HG02840 (cell line): ENCODE measurements at regions not wholly inside any gene's neighbourhood (a gene's known extent, or its start where the extent isn't known, plus 50 kb on each side); places are given as distances from the start of the nearest gene placed in this dataset.

Experiments used
- ATAC-seq: cut with Tn5 transposase; IDR thresholded peaks from one replicate; pipeline ENCODE4 v1.9.1; 2021; ENCODE audit warnings: mild to moderate bottlenecking, moderate library complexity, moderate number of reproducible peaks; ENCODE audit not compliant: unreplicated experiment, low FRiP score

DNA sequence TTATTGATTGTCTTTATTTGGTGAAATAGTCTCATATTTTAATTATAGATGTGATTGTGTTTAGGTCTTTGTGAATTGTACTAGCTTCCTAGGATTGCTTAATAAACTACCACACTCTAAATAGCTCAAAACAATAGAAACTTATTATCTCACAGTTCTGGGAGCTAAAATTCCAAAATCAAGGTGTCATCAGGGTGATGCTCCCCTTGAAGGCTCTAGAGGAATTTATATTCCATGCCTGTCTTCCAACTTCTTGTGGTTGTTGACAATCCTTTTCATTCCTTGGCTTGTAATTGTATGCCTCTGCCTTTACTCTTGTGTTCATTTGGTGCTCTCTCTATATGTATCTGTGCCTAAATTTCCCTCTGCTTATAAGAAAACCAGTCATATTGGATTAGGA is 155.3 kb upstream of the AKR1E2 start:
- ATAC-seq, result no peak

DNA sequence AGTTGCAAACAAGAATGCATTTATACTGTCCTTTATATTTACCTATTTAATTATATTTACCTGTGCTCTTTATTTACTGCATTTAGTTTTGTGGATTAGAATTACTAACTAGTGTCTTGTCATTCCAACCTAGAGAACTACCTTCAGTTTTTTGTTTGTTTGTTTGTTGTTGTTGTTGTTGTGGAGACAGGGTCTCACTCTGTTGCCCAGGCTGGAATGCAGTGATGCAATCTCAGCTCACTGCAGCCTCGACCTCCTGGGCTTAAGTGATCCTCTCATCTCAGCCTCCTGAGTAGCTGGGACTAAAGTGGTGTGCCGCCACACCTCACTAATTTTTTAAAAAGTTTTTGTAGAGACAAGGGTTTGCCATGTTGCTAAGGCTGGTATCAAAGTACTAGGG is 156.4 kb upstream of the AKR1E2 start:
- no peak for ATAC-seq

DNA sequence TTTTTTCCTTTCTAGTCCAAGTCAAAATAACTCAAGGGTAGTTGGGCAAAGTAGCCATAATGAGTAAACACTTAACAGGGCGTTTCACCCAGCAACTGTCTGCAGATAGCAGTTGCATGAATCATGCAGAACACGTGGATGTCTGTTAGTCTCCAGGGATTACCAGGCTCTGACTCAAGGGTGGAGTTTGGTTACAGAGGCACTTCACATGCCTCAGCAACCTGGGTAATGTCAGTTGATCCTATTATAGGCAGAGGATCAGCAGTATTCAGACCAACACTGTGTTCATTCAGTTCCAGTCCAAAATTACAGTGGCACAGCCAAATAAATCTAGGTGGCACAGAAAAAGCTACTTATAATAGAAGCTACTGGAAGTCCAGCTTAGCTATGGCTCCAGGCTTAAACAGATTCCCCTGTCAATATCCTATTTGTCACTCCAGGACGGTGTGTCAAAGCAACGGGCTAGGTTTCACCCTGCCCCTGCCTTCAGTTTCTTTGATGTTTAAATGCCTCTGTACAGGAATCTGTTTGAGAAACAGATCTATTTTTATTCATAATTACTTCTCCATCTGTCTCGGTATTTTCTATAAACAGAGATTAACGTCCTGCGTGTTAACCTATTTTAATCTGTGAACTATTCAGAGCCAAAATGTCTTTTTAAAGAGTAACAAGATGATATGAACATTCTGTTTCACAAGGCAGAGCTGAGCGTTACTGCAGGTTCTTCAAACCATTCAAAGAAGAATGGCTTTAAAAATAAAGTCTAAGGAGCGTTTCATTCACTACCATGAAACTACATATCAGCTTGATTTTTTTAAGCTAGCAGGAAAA is 162.6 kb upstream of the AKR1E2 start:
- ATAC-seq, result peak; percentile 60

DNA sequence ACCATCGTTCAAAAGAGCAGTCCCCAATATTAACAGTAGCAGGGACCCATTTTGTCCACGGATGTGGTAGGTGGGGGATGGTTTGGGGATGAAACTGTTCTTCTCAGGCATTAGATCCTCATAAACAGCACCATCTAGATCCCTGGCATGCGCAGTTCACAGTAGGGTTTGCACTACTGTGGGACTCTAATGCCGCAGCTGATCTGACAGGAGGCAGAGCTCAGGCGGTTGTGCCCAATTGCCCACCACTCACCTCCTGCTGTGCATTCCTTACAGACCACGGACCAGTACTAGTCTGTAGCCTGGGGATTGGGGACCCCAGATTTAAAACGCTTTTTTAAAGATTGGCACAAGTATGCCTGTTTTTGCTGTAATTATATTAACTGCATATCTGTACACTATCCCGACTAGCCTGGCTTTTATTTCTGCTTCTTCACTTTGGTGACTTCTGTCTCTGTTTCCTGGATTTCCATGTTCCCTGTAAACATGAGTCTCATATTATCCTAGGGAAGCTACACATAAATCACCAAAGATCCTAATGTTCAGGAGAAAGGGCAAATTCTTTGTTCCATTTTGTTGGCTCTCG is 163.3 kb upstream of the AKR1E2 start:
- no peak for ATAC-seq

DNA sequence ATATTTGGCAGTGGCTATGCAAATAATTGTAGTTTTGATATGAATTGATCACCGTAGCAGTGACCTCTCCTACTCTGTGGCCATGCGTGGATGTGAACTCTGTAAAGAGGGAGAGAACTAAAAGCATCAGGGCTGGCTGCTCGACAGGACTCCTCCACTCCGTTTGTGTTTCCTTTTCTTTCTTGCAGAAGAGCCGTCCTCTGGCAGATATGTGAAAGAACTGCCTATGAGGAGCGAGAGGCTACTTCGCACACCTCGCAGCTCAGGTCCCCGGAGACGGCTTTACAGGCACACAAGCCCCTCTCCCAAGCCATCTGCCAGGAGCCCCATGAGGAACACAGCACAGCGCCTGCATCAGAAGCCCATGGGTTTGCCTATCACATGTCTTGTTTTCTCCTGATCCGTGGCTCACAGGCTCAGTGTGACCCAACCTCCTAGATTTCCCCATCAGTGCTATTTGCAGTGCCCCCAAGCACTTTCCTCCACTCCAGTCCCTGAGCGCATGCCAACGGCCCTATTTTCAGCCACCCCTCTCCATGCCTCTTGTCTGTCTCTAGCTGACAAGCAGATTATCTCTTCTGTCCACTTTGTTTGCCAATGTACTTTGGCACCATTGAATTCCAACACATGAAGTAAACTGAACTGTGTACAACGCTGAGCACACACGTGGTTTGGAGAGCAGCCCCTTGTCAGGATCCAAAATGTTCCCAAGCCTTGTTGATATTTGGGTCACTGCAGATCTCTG is 164.3 kb upstream of the AKR1E2 start:
- ATAC-seq, result no peak

DNA sequence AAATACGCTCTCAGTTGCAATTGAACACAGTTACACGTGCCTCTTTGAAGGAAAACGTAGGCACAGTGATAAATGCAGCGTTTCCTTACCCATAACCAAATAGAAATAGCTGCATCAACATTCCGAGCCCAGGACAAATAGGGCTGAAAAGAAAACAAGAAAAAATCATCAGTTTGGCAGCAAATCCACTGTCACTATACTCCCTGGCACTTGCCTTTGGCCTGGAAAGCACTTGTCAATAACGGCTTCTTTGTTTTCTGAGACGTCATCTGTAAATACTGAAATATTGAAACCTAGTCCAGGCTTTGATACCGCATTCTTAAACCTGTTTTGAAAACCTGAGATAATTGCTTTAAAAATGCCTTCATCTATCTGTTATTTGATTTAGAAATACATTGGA is 167.2 kb upstream of the AKR1E2 start:
- ATAC-seq, result no peak

DNA sequence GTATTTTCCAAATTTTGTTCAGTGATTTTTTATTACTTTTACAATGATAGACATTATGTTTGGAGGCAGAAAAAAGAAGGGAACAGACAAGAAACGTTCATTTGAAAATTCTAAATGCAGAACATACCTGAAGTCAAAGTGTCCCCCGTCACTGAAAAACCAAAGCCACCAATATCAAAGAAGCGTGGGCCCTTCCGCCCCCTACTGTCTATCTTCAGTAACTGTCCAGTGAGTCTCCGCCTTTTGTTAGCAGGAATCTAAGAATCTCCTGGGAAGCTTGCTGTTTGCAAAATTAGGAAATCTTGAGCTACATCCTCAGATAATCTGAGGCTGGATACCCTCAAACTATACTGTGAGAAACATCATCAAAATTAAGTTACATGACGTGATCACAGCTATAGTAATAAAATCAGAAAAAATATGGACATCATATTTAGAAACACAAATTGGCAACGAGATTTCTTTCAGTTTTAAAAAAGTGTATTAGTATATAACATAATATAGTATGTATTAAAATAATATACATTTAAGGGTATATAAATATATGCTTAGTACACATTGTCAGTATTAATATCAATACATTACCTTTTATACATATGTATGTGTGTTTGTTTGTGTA is 169.3 kb upstream of the AKR1E2 start:
- no peak for ATAC-seq

DNA sequence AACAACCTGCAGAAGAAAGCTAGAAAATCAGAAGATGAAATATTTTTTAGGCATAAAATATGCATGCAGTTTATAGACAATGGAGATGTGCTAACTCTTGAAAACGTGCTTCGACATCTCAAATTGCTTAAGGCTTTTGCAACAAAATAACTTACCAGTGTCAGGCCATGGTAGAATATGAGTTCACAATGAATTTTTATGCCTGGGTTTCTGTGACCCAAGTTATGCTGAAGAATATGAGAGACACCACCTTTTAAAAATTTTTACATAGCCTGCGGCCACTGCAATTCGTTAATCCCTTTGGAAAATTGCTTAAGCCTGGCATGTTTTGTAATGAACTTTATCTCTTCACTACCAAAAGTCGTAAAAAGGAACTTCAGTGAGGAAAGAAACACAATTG is 170.1 kb upstream of the AKR1E2 start:
- ATAC-seq, result no peak

DNA sequence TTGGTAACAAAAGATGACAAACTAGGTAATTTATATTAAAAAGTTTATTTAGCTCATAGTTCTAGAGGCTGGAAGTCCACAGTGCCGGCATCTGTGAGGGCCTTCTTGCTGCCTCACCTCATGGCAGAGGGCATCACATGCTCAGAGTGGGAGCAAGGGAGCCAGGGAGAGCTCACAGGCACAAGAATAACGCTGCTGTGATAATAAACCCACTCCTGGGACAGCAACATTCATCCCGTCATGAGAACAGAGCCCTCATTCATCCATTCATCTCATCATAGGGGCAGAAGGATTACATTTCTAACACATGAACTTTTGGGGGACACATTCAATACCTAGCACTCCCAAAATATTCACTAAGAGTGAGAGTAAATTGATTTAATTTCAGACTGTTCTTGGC is 170.6 kb upstream of the AKR1E2 start:
- no peak for ATAC-seq

DNA sequence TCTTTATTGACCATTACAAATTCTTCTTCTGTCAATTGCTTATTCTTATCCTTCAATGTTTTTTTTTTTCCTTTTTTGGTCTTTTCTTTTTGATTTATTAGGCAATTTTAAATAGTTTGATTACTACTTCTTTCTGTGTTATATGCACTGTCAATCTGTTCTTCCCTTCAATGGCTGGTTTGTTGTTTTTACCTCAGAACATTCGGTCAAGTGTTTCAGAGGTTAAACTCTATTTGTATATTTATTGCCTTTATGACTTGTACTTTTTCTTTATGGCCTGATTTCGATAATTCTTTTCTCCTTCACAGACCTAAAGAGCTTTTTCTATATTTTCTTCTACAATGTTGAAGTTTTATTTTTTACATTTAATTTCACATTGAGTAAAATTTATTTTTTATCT is 171.5 kb upstream of the AKR1E2 start:
- no peak for ATAC-seq

DNA sequence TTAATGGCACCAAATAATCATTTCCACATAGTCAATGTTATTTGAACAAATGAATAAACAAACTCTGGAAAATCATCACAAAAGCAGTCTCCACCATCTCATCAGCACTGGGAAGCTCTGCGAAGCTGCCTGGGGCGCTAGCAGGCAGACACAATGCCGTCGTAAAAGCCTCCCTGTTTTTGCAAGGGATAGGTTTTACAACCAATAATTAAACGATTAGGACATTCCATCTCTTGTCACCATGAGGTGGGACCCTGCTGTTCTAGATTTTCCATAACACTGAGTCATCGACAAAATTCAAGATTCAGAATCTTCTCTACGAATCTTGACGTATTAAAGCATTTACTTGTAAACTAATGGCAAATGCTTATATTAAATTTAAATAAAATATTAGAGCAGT is 172.8 kb upstream of the AKR1E2 start:
- ATAC-seq, result no peak

DNA sequence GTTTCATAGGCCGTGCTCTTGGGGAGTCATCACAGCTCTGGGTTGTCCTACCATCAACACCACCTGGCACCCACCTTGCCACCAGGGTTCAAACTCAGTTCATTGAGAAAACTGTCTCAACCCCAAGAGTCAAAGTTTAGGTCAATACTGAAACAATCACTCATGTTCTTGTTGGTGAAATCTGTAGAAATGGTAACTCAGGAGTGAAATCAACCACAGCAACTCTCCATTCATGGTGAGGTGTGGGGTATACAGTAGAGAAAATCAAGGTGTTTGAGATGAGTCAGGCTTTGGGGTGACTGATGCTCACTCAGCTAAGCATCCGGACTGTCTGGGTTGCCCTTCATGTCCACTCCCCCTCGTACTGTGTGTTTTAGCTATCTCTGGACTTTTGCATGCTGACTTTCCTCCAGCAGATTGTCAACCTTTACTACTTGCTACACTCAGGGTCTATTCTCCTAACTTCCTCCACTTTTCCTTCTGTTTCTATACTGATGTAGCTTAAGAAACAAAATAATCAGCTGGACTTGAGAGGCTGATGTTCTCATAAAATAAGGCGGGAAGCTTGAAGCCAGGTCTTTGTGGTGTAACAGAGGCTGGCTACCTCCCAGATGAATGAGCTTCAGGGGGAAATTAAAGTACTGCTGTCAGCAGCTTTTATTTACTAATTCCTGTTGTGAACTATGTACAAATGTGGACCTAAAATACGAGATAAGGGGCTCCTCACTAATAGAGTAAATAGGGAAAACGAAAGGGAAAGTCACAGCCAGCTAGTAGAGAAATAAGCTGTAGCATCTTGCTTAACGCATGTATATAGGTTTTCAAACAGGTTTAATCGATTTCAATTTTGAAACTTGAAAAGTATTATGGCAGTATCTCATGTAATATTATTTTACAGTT is 173.6 kb upstream of the AKR1E2 start:
- no peak for ATAC-seq

DNA sequence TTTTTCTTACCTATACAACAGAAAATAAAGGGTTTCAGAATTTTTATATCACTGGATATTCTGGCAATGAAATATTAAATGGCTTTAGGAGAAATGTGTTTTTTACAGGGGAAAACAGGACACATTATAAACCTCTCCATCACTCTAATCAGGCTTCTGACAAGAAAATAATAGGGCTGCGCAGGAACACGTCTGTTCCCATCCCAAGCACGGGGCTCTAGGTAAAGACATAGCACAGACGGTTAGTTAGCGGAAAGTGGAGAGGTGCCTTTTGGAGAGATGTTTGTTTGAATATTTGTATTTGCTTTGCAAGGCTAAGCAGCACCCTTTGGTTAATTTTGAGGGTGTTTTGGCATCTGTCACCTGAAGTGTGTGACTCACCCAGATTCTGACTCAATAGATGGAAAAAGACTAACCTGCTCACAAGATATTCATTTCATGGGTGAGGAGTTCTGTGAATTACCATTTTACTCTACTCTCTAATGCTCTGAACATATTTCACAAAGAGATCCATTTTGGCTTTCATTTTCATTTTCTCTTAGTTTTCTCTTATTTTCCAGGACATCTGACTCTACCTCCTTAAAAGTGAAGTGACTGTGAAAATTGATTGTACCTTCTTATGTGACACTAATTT is 174.5 kb upstream of the AKR1E2 start:
- no peak for ATAC-seq

DNA sequence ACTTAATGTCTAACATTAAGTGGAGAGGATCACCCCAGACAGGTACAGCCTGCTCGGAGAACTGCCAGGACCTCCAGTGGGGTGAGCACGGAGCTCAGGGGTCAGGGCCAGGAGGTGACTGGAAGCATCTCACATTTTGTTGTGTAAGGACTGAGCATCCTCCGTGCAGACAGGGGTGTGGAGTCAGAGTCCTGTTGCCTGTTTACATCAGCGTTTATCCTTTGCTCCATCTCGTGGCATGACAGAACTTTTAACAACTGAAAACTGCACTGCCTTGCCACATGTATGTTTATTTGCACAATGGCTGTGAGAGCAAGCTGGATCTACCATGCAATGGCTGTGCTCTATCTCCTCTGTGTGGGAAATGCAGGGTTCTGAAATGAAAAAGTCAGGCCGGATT is 175.4 kb upstream of the AKR1E2 start:
- no peak for ATAC-seq

DNA sequence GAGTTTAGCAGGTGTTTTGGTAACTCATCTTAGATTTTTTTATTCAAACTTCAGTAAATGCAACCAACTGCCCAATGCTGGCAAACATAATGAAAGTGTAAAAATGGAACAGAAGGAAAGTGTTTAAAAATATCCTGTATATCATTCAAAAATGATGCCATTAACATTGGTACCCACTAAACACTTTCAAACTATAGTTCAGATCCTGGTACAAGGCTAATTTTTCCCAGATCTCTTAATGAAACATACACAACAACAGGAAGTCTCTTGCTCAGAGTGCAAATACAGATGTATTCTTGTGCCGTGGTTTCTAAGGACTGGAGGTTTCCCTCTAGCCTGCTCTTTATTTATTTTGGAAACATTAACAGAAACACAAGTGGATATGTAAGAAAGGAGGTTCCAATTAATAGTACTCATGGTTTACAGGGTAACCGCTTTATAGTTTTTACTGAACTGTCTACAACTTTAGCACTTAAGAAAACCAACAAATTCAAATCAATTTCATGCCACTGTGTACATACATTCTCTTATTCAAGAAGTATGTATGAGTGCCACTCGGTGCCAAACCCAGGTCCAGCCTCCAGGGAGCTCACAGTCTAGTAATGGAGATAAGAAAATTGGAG is 176.0 kb upstream of the AKR1E2 start:
- no peak for ATAC-seq

DNA sequence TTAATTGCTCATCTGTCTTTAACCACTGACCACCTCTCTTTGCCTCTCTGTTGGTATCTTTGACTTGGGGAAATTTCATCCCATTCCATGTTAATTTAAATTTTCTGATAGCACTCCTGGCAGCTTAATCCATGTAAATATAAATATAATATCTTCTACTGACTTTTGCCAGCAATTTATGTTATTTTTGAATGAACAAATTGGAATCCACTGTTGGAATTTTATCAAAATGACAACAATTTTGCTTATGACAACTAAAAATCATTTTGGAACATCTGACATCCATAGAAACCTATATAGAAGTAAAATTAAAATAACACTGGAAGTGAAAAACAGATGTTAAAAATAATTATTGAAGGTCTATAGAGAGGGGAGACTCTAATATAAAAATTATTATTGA is 176.5 kb upstream of the AKR1E2 start:
- no peak for ATAC-seq

DNA sequence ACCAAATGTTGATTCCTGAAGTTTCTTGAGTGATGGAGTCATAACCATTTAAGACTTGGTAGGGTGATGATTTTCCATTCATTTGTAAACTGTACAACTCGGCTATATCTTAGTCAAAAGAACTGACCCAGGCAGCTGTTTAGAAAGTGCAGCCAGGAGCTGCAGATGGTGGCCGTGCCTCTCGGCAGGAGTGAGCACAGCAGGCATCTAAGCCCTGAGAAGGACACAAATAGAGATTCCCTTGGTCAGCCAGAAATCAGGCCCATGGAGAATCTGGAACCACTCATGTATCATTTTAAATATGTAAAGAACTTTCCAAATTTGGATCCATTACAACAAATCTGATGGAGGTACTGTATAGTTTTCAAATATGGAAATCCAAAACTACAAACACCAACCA is 177.0 kb upstream of the AKR1E2 start:
- no peak for ATAC-seq

DNA sequence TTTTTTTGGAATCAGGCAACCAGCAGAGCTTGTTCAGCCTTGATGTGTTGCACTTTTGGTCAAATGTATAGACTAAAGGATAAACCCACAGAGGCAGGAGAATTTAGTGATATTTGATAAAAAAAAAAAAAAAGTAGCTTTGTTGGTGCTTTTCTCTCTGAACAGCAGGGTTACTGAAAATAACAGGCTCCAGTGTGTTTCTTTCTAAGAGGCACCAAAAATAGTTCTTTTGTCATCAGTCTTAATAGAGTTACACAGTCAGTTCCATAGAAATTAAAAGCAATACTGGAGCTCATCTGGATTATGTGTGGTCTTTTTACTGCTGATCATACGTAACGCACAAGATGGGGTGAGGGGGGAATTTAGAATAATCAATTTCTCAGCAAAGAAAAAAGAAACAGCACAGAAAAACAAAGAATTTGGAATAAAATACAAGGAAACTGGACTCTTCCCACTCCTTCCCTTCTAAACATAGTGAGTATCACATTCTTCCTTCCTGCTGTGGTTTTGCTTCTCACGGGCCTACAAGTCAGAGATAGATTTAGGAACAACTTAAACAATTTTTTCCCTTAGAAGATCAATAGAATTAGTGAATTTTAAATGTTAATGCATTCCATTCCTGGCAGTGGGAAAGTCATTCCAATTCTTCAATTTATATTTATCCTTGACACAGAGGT is 178.8 kb upstream of the AKR1E2 start:
- ATAC-seq, result no peak

DNA sequence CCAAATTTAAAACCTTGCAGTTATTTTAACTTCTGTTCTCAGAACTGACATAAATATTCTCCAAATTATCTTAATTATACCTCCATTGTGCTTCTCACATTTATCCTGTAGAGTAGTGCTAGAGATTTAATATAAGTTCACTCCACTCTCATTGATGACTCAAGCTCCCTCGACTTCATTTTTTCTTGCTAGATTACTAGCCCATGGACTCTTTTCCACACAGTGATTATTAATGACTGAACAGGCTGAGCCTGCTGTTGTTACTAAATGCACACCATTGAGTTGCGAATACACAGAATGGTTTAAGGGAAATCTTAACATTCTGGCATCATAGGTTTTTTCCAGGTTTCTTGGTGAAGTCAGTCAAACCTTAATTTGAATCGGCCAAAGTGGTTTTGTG is 179.5 kb upstream of the AKR1E2 start:
- no peak for ATAC-seq
